NT2/D1 (cell line): ENCODE measurements at regions not wholly inside any gene's neighbourhood (a gene's known extent, or its start where the extent isn't known, plus 50 kb on each side); places are given as distances from the start of the nearest gene placed in this dataset.

Source experiments
- SUZ12 ChIP-seq: IDR thresholded peaks from 2 replicates; pipeline ENCODE4 v1.6.1; 2011; ENCODE audit not compliant: insufficient read length, insufficient read depth; ENCODE audit errors: extremely low read depth
- YY1 ChIP-seq: IDR thresholded peaks from 2 replicates; pipeline ENCODE4 v1.6.1; 2011; ENCODE audit not compliant: insufficient read length, insufficient read depth
- ZNF274 ChIP-seq: IDR thresholded peaks from 2 replicates; pipeline ENCODE4 v1.6.1; 2011; ENCODE audit warnings: mild to moderate bottlenecking, low read depth, low read length

- TF ChIP-seq ZNF274, result no peak
- no peak for TF ChIP-seq YY1
- TF ChIP-seq SUZ12, result no peak
Measured at GRCh38 chr16:52781005-52781630, 234.2 kb upstream of the TOX3 start.
